ENCODE measurements at regions not wholly inside any gene's neighbourhood (a gene's known extent, or its start where the extent isn't known, plus 50 kb on each side); places are given as distances from the start of the nearest gene placed in this dataset.

GRCh38 chr9:108511307-108511706, 344.5 kb downstream of the ACTL7B start:
- Histone ChIP-seq H3K9me3 (ENCODE audit: control insufficient read depth, insufficient read depth, low read depth, low read length) (no peaks in the 10 kb centered on the region), H3K4me1 (ENCODE audit: control insufficient read depth, insufficient read depth, low read length) (no peaks in the 10 kb centered on the region), H3K4me3 (ENCODE audit: low read depth, low read length) (no peak overlapping the region), H3K36me3 (ENCODE audit: control insufficient read depth in 2 of 2, insufficient read depth in 1 of 2, low read length in 2 of 2) (no peaks in the 10 kb centered on the region), H3K27ac (ENCODE audit: extremely low read depth, low read depth, low read length) (no peak overlapping the region)
- ChIA-PET POLR2A (no interaction called here), CTCF (interaction anchor here (0.7 kb wide), 1 partner anchor 157 kb away, joined by 3 read pairs; no protein-coding TSS in a partner anchor)
- TF ChIP-seq ZBTB17 (tag by site-specific recombination; IDR thresholded peaks at IDR 0.05), result no peak
- TF ChIP-seq ZBTB44 (tag by site-specific recombination; IDR thresholded peaks at IDR 0.05), result no peak
- TF ChIP-seq ZBTB48 (tag by site-specific recombination; IDR thresholded peaks at IDR 0.05), result no peak
- no peak for TF ChIP-seq ZBTB21 (tag by site-specific recombination; IDR thresholded peaks at IDR 0.05)

GRCh38 chr9:108496846-108497245, 358.9 kb downstream of the ACTL7B start:
- ChIA-PET CTCF (no interaction called here), POLR2A (no interaction called here)
- Histone ChIP-seq H3K36me3 (ENCODE audit: control insufficient read depth in 2 of 2, insufficient read depth in 1 of 2, low read length in 2 of 2) (no peaks in the 10 kb centered on the region), H3K27ac (ENCODE audit: extremely low read depth, low read depth, low read length) (no peak overlapping the region), H3K4me1 (ENCODE audit: control insufficient read depth, insufficient read depth, low read length) (no peaks in the 10 kb centered on the region), H3K4me3 (ENCODE audit: low read depth, low read length) (no peak overlapping the region), H3K9me3 (ENCODE audit: control insufficient read depth, insufficient read depth, low read depth, low read length) (no peaks in the 10 kb centered on the region)
- TF ChIP-seq ZNF239 (tag by site-specific recombination; IDR thresholded peaks at IDR 0.05) (no peak), HOXA7 (CRISPR knock-in tag; IDR thresholded peaks at IDR 0.05; ENCODE audit: borderline replicate concordance) (no peak), ZNF223 (tag by site-specific recombination; IDR thresholded peaks at IDR 0.05) (no peak), ZNF449 (tag by site-specific recombination; IDR thresholded peaks at IDR 0.05) (no peak), ZNF488 (tag by site-specific recombination; IDR thresholded peaks at IDR 0.05) (no peak), ZNF623 (tag by site-specific recombination; IDR thresholded peaks at IDR 0.05) (no peak), ZNF19 (tag by site-specific recombination; IDR thresholded peaks at IDR 0.05; ENCODE audit: low read depth) (no peak), OVOL3 (tag by site-specific recombination; IDR thresholded peaks at IDR 0.05) (no peak), HOXD13 (CRISPR knock-in tag; IDR thresholded peaks at IDR 0.05; ENCODE audit: borderline replicate concordance) (no peak), ZNF639 (tag by site-specific recombination; IDR thresholded peaks at IDR 0.05) (no peak)

- no peaks in the 10 kb centered on the region for H3K36me3 ChIP-seq (ENCODE audit: control insufficient read depth in 2 of 2, insufficient read depth in 1 of 2, low read length in 2 of 2)
- no peak overlapping the region for H3K4me3 ChIP-seq (ENCODE audit: low read depth, low read length)
- H3K4me1 ChIP-seq (ENCODE audit: control insufficient read depth, insufficient read depth, low read length), result no peaks in the 10 kb centered on the region
- no peaks in the 10 kb centered on the region for H3K9me3 ChIP-seq (ENCODE audit: control insufficient read depth, insufficient read depth, low read depth, low read length)
- no peak overlapping the region for H3K27ac ChIP-seq (ENCODE audit: extremely low read depth, low read depth, low read length)
- no peak for TF ChIP-seq SP3 (tag by site-specific recombination; IDR thresholded peaks at IDR 0.05)
- TF ChIP-seq ZNF416 (tag by site-specific recombination; IDR thresholded peaks at IDR 0.05), result no peak
- TF ChIP-seq ZNF777 (tag by site-specific recombination; IDR thresholded peaks at IDR 0.05; ENCODE audit: borderline replicate concordance), result no peak
- TF ChIP-seq ZNF433 (tag by site-specific recombination; IDR thresholded peaks at IDR 0.05; ENCODE audit: low read depth), result no peak
- TF ChIP-seq PRDM1 (tag by site-specific recombination; IDR thresholded peaks at IDR 0.05), result no peak
- no peak for TF ChIP-seq ZNF514 (tag by site-specific recombination; IDR thresholded peaks at IDR 0.05)
- no peak for TF ChIP-seq ZFP37 (tag by site-specific recombination; IDR thresholded peaks at IDR 0.05)
- ChIA-PET POLR2A (no interaction called here), CTCF (interaction anchor here (0.8 kb wide), 1 partner anchor 1013 kb away, joined by 4 read pairs; no protein-coding TSS in a partner anchor)
These were observed 366.2 kb downstream of the ACTL7B start for GRCh38 chr9:108489567-108489966.
